Bronchial epithelial cell (primary cell): ENCODE measurements at regions not wholly inside any gene's neighbourhood (a gene's known extent, or its start where the extent isn't known, plus 50 kb on each side); places are given as distances from the start of the nearest gene placed in this dataset.

Experiments used
- DNase-seq: peaks from one replicate; pipeline ENCODE4 v3.0.0-alpha.2; 2010; ENCODE audit warnings: low read depth
- FAIRE-seq: peaks from 2 replicates; lab custom pipeline; 2011; peaks lifted over from hg19 to GRCh38; lab: Jason Lieb, UNC
- H3K27me3 ChIP-seq: 2 replicates; pipeline ENCODE4 v1.5.1; 2011; ENCODE audit warnings: low read length; ENCODE audit not compliant: control insufficient read depth, insufficient read depth
- H3K36me3 ChIP-seq: 2 replicates; pipeline ENCODE4 v1.5.1; 2011; ENCODE audit warnings: low read length; ENCODE audit not compliant: control insufficient read depth, insufficient read depth
- H3K4me3 ChIP-seq: 2 replicates; pipeline ENCODE4 v1.5.1; 2011; ENCODE audit warnings: mild to moderate bottlenecking, low read depth, low read length, control low read depth
- CTCF ChIP-seq: IDR thresholded peaks from 2 replicates; pipeline ENCODE4 v1.5.1; 2011; ENCODE audit warnings: mild to moderate bottlenecking, moderate library complexity, low read length, control low read depth, inconsistent platforms; ENCODE audit not compliant: insufficient read depth, severe bottlenecking

GRCh38 chr3:117820658-117821299 is 1111.2 kb downstream of the TUSC7 start:
- peaks cover 3% of the 10 kb centered on the region for H3K27me3 ChIP-seq
- DNase-seq, result peak; percentile 64
- no peak for TF ChIP-seq CTCF
- H3K4me3 ChIP-seq, result no peak overlapping the region
- no peaks in the 10 kb centered on the region for H3K36me3 ChIP-seq
- FAIRE-seq, result no peak

DNA sequence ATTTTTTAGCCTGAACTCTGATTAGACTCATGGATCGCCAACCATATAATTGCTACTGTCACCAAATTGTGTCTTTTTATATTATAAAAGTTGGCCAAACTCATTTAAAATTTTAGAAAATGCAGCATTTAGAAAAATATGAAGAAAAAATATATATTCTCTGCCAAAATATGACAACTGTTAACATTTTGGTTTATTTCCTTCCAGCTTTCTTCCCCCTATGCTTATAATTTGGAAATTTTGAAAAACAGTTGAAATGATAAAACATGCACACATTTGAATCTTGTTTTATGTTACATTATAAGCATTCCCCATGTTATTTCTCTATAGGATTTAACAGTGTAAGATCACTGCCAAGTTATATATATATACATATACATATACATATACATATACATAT is 1112.8 kb downstream of the TUSC7 start:
- DNase-seq (no peak), FAIRE-seq (no peak)
- Histone ChIP-seq H3K27me3 (peaks cover 3% of the 10 kb centered on the region), H3K36me3 (no peaks in the 10 kb centered on the region), H3K4me3 (no peak overlapping the region)
- TF ChIP-seq CTCF, result no peak

- TF ChIP-seq CTCF, result no peak
- FAIRE-seq (no peak), DNase-seq (no peak)
- no peaks in the 10 kb centered on the region for H3K36me3 ChIP-seq
- no peaks in the 10 kb centered on the region for H3K27me3 ChIP-seq
- no peak overlapping the region for H3K4me3 ChIP-seq
Observed at GRCh38 chr3:117836296-117836695, 1126.7 kb downstream of the TUSC7 start.

DNA sequence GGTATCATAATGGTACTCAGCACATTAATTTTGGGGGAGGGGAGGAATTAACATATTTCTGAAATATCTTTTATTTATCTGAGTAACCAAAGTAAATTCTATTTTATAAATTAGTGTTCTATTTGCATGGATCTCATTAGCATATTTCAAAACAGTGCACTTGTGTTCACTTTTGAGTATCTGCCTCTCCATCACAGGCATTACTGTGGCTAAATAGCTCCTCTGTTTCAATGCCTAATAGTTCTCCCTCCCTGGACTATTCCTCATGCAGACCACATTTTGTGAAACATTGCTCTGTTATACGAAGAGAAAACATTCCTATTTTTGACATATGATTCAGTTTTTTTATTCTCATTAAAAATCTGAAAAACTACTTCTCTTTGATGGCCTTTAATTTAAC is 1127.8 kb downstream of the TUSC7 start:
- FAIRE-seq, result no peak

GRCh38 chr3:117842086-117842485 is 1132.5 kb downstream of the TUSC7 start:
- no peak for TF ChIP-seq CTCF
- FAIRE-seq, result no peak
- H3K27me3 ChIP-seq, result no peaks in the 10 kb centered on the region
- H3K4me3 ChIP-seq, result no peak overlapping the region
- no peak for DNase-seq
- no peaks in the 10 kb centered on the region for H3K36me3 ChIP-seq

More for the DNA sequence above, 1127.8 kb downstream of the TUSC7 start:
- TF ChIP-seq CTCF, result no peak
- DNase-seq, result no peak
- Histone ChIP-seq H3K27me3 (no peaks in the 10 kb centered on the region), H3K36me3 (no peaks in the 10 kb centered on the region), H3K4me3 (no peak overlapping the region)

DNA sequence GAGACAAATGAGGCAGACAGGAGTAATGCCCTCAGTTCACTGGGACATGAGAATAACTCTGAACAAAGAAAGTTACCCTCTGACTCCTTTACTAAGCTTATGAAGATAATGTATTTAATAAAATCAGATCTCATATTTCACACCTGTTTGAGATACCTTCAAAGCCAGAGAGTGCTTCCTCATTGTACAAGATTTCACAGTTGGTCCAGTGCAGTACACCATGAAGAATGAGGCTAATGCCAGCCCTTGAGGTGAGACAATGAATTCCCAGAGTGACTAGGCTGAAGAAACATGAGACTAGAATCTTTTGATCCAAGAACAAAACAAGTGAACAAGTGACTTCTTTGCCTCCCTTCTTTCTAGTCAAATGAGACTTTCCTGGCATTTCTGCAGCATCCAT is 1133.8 kb downstream of the TUSC7 start:
- Histone ChIP-seq H3K27me3 (no peaks in the 10 kb centered on the region), H3K4me3 (no peak overlapping the region), H3K36me3 (no peaks in the 10 kb centered on the region)
- no peak for TF ChIP-seq CTCF
- FAIRE-seq, result no peak
- DNase-seq, result no peak
